ENCODE measurements at regions not wholly inside any gene's neighbourhood (a gene's known extent, or its start where the extent isn't known, plus 50 kb on each side); places are given as distances from the start of the nearest gene placed in this dataset.

- no peak for TF ChIP-seq ZNF274 (IDR thresholded peaks at IDR 0.05; ENCODE audit: low read depth, low read length)
- TF ChIP-seq CBX3 (IDR thresholded peaks at IDR 0.05; ENCODE audit: low read depth): no peak
- TF ChIP-seq POLR2AphosphoS5 (IDR thresholded peaks at IDR 0.05; ENCODE audit: low read depth, low read length): no peak
- no peak for TF ChIP-seq EGR1 (IDR thresholded peaks at IDR 0.05; ENCODE audit: low read depth)
These were observed 569.4 kb downstream of the BCOR start (continued) for GRCh38 chrX:39528161-39528916.

- H3K27me3 ChIP-seq (ENCODE audit: insufficient read depth, low read length): peaks cover 9% of the 10 kb centered on the region; the same call in 1 of the 2 replicates
- RAD21 ChIA-PET (ENCODE audit: low non-redundant PET in 1 of 2, low total read pairs in 2 of 2, uncharacterized antibody in 2 of 2, unreplicated experiment in 2 of 2): no interaction called here
These were observed 565.0 kb downstream of the BCOR start for GRCh38 chrX:39532761-39533160.

GRCh38 chrX:39534949-39535348 lies 562.8 kb downstream of the BCOR start:
- Histone ChIP-seq H3K9me3 (ENCODE audit: control insufficient read depth in 1 of 2, insufficient read depth in 1 of 2, low read depth in 1 of 2, low read length in 2 of 2) (no peaks in the 10 kb centered on the region), H2AFZ (ENCODE audit: low read depth, low read length, poor library complexity, severe bottlenecking) (no peak overlapping the region), H3K9ac (ENCODE audit: low read length) (no peak overlapping the region), H3K79me2 (ENCODE audit: insufficient read depth, low read length) (no peaks in the 10 kb centered on the region), H4K20me1 (ENCODE audit: insufficient read depth) (no peaks in the 10 kb centered on the region), H3K4me3 (replicated peaks in 1 of 2; ENCODE audit: low read depth in 1 of 2, low read length in 2 of 2) (no peak overlapping the region), H3K27ac (ENCODE audit: low read depth, low read length) (no peak overlapping the region), H3K27me3 (ENCODE audit: insufficient read depth, low read length) (peaks cover 11% of the 10 kb centered on the region; the same call in 1 of the 2 replicates), H3K36me3 (ENCODE audit: control insufficient read depth in 1 of 2, insufficient read depth in 2 of 2, low read length in 2 of 2) (no peaks in the 10 kb centered on the region), H3K9me2 (ENCODE audit: insufficient read depth) (no peaks in the 10 kb centered on the region), H3K4me1 (ENCODE audit: control insufficient read depth in 1 of 2, insufficient read depth in 2 of 2, low read length in 2 of 2) (no peaks in the 10 kb centered on the region), H3K4me2 (ENCODE audit: low read length) (no peak overlapping the region)
- intact Hi-C loops (cut with micrococcal nuclease): no loop called here
- ATAC-seq: no peak
- ChIA-PET CTCF (no interaction called here), RAD21 (ENCODE audit: low non-redundant PET in 1 of 2, low total read pairs in 2 of 2, uncharacterized antibody in 2 of 2, unreplicated experiment in 2 of 2) (no interaction called here), POLR2A (no interaction called here)
- TF ChIP-seq CEBPB (IDR thresholded peaks at IDR 0.05; ENCODE audit: low read depth) (no peak), ZFX (IDR thresholded peaks at IDR 0.05) (no peak), FOSL1 (IDR thresholded peaks at IDR 0.05; ENCODE audit: low read depth) (no peak), YY1 (IDR thresholded peaks at IDR 0.05; ENCODE audit: extremely low read depth, insufficient replicate concordance, low read depth, low read length) (no peak)
- DNase-seq (ENCODE audit: low read depth, low spot score): no peak
- no TSS peak for BruUV-seq (replicated peaks)

More at GRCh38 chrX:39532761-39533160, 565.0 kb downstream of the BCOR start:
- DNase-seq (ENCODE audit: low read depth, low spot score) (no peak), ATAC-seq (no peak)
- no peaks in the 10 kb centered on the region for H3K9me3 ChIP-seq (ENCODE audit: control insufficient read depth in 1 of 2, insufficient read depth in 1 of 2, low read depth in 1 of 2, low read length in 2 of 2)
- H3K27ac ChIP-seq (ENCODE audit: low read depth, low read length): no peak overlapping the region
- H3K9ac ChIP-seq (ENCODE audit: low read length): no peak overlapping the region
- ChIA-PET CTCF (no interaction called here), POLR2A (no interaction called here)
- no TSS peak for BruUV-seq (replicated peaks)
- no peaks in the 10 kb centered on the region for H3K4me1 ChIP-seq (ENCODE audit: control insufficient read depth in 1 of 2, insufficient read depth in 2 of 2, low read length in 2 of 2)
- H3K36me3 ChIP-seq (ENCODE audit: control insufficient read depth in 1 of 2, insufficient read depth in 2 of 2, low read length in 2 of 2): no peaks in the 10 kb centered on the region
- intact Hi-C loops (cut with micrococcal nuclease): no loop called here
- no peak overlapping the region for H2AFZ ChIP-seq (ENCODE audit: low read depth, low read length, poor library complexity, severe bottlenecking)
- H3K4me2 ChIP-seq (ENCODE audit: low read length): no peak overlapping the region
- no peak for TF ChIP-seq RAD21 (IDR thresholded peaks at IDR 0.05; ENCODE audit: low read depth)
- no peak overlapping the region for H3K4me3 ChIP-seq (replicated peaks in 1 of 2; ENCODE audit: low read depth in 1 of 2, low read length in 2 of 2)
- H4K20me1 ChIP-seq (ENCODE audit: insufficient read depth): no peaks in the 10 kb centered on the region
- H3K9me2 ChIP-seq (ENCODE audit: insufficient read depth): no peaks in the 10 kb centered on the region
- H3K79me2 ChIP-seq (ENCODE audit: insufficient read depth, low read length): no peaks in the 10 kb centered on the region

Data from HCT116 (cell line).